Peyer's patch (tissue), 4 donors: ENCODE measurements at regions not wholly inside any gene's neighbourhood (a gene's known extent, or its start where the extent isn't known, plus 50 kb on each side); places are given as distances from the start of the nearest gene placed in this dataset.

ENCODE experiments used
- DNase-seq, 3 donors: peaks; one replicate each; pipeline ENCODE4 v3.0.0-alpha.2; 2017 to 2019
- H3K27ac ChIP-seq, 4 donors: fragments of 200-600 bp; sonication (generic); one replicate each; pipeline ENCODE4 v1.5.1; 2016 to 2019
- H3K27me3 ChIP-seq, 2 donors: fragments of 200-600 bp; sonication (generic); one replicate each; pipeline ENCODE4 v1.5.1; 2019
- H3K36me3 ChIP-seq, 3 donors: fragments of 200-600 bp; sonication (generic); one replicate each; pipeline ENCODE4 v1.5.1; 2016 to 2019
- H3K4me1 ChIP-seq, 4 donors: fragments of 200-600 bp; sonication (generic); one replicate each; pipeline ENCODE4 v1.5.1; 2016 to 2019
- H3K4me3 ChIP-seq, 4 donors: fragments of 200-600 bp; sonication (generic); 1 replicate in 3 of 4; 2 replicates in 1 of 4; pipeline ENCODE4 v1.5.1; 2016 to 2019; ENCODE audit warnings: mild to moderate bottlenecking in 1 of 4
- H3K9me3 ChIP-seq, 4 donors: fragments of 200-600 bp; sonication (generic); one replicate each; pipeline ENCODE4 v1.5.1; 2016 to 2019; ENCODE audit warnings: mild to moderate bottlenecking in 1 of 4
- CTCF ChIP-seq, 6 experiments: fragments of 450-650 bp in 4 of 6; fragments of 200-600 bp in 2 of 6; sonication (generic) in 1 of 6; IDR thresholded peaks; one replicate each; pipeline ENCODE4 v1.5.1; 2017 to 2019; ENCODE audit warnings: antibody characterized with exemption in 6 of 6, mild to moderate bottlenecking in 3 of 6, moderate library complexity in 1 of 6
- POLR2A ChIP-seq, 2 donors: fragments of 450-650 bp; IDR thresholded peaks; one replicate each; pipeline ENCODE4 v1.5.1; 2017; ENCODE audit warnings: antibody characterized with exemption in 2 of 2, mild to moderate bottlenecking in 2 of 2, moderate library complexity in 2 of 2

DNA sequence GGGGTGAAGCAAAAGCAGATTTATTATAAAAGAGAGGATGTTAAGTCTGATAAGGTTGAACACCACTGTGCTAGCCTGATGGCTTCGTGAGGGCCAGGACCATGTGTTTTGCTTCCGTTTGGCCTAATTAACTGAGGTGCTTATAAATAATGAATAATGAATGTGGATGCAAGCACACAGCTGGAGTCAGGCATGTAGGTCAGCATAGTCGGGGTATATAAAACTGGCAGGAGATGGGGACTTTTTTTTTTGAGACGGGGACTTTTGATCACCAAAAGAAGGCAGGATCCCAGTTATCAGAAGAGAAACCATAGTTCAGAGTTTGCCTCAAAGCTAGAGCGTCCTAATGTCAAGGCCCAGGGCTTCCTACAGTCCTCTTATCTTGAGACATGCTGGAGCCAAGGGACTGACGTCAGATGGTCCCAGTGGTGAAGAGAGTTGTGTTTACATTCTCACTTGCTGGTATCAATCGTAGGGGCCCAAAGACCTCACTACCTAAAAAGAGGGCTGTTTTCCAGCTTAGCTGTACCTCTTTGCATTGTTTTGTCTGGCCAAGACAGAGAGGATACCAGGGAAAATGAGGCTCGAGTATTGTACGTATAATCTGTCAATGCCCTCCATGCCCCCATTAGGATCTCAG, 50.4 kb downstream of the RTL9 start:
- TF ChIP-seq POLR2A (IDR thresholded peaks at IDR 0.05) (no peak), CTCF (IDR thresholded peaks at IDR 0.05) (no peak)
- DNase-seq = no peak
- Histone ChIP-seq H3K27ac (no peak overlapping the region), H3K9me3 (no peaks in the 10 kb centered on the region), H3K4me1 (no peaks in the 10 kb centered on the region), H3K36me3 (no peaks in the 10 kb centered on the region), H3K4me3 (no peak overlapping the region), H3K27me3 (no peaks in the 10 kb centered on the region)

GRCh38 chrX:110409925-110410324, 51.3 kb downstream of the RTL9 start:
- H3K9me3 ChIP-seq = no peaks in the 10 kb centered on the region
- no peaks in the 10 kb centered on the region for H3K4me1 ChIP-seq
- no peak overlapping the region for H3K27ac ChIP-seq
- no peak for TF ChIP-seq POLR2A (IDR thresholded peaks at IDR 0.05)
- TF ChIP-seq CTCF (IDR thresholded peaks at IDR 0.05) = no peak
- no peak for DNase-seq
- H3K27me3 ChIP-seq = no peaks in the 10 kb centered on the region
- H3K4me3 ChIP-seq = no peak overlapping the region
- no peaks in the 10 kb centered on the region for H3K36me3 ChIP-seq

GRCh38 chrX:110410603-110411002, 52.0 kb downstream of the RTL9 start:
- H3K36me3 ChIP-seq = no peaks in the 10 kb centered on the region
- TF ChIP-seq POLR2A (IDR thresholded peaks at IDR 0.05) (no peak), CTCF (IDR thresholded peaks at IDR 0.05) (no peak)
- H3K9me3 ChIP-seq = no peaks in the 10 kb centered on the region
- no peaks in the 10 kb centered on the region for H3K4me1 ChIP-seq
- DNase-seq = no peak
- H3K27me3 ChIP-seq = no peaks in the 10 kb centered on the region
- H3K4me3 ChIP-seq = no peak overlapping the region
- no peak overlapping the region for H3K27ac ChIP-seq

GRCh38 chrX:110412971-110413726, 54.5 kb downstream of the RTL9 start:
- Histone ChIP-seq H3K4me1 (no peaks in the 10 kb centered on the region), H3K36me3 (no peaks in the 10 kb centered on the region), H3K4me3 (no peak overlapping the region), H3K27me3 (no peaks in the 10 kb centered on the region), H3K27ac (no peak overlapping the region), H3K9me3 (no peaks in the 10 kb centered on the region)
- no peak for TF ChIP-seq POLR2A (IDR thresholded peaks at IDR 0.05)
- TF ChIP-seq CTCF (IDR thresholded peaks at IDR 0.05) = peak in 5 of 6 experiments; percentile 59 to 79 (median 64)
- peak; percentile 40 to 83 (median 62) for DNase-seq

GRCh38 chrX:110413727-110414124, 55.1 kb downstream of the RTL9 start:
- no peaks in the 10 kb centered on the region for H3K36me3 ChIP-seq
- H3K27me3 ChIP-seq = no peaks in the 10 kb centered on the region

More at GRCh38 chrX:110413727-110414124, 55.1 kb downstream of the RTL9 start:
- Histone ChIP-seq H3K27ac (no peak overlapping the region), H3K4me1 (no peaks in the 10 kb centered on the region), H3K9me3 (no peaks in the 10 kb centered on the region), H3K4me3 (no peak overlapping the region)
- no peak for DNase-seq
- TF ChIP-seq POLR2A (IDR thresholded peaks at IDR 0.05) (no peak), CTCF (IDR thresholded peaks at IDR 0.05) (no peak)
